ENCODE measurements at regions not wholly inside any gene's neighbourhood (a gene's known extent, or its start where the extent isn't known, plus 50 kb on each side); places are given as distances from the start of the nearest gene placed in this dataset.

Small RNAs in the stretch of these regions (small RNA-seq; reads per million reads assigned to genes)
- gene TMEM167AP1 = 0 reads per million in 2 donors

Measured in Peyer's patch (tissue), 2 donors.